HL-60 (cell line): ENCODE measurements at regions not wholly inside any gene's neighbourhood (a gene's known extent, or its start where the extent isn't known, plus 50 kb on each side); places are given as distances from the start of the nearest gene placed in this dataset.

ENCODE experiments used
- DNase-seq, 2 experiments: peaks; one replicate each; pipeline ENCODE4 v3.0.0-alpha.2; 2010 to 2020; ENCODE audit warnings: low read depth in 1 of 2, low spot score in 1 of 2
- H3K27ac ChIP-seq: fragments of 250-450 bp; sonication (Bioruptor Pico); replicated peaks from 2 replicates; pipeline ENCODE4 v1.5.1; 2020; ENCODE audit warnings: mild to moderate bottlenecking, moderate library complexity
- H3K27me3 ChIP-seq: fragments of 250-450 bp; sonication (Bioruptor Pico); 2 replicates; pipeline ENCODE4 v1.5.1; 2021; ENCODE audit warnings: mild to moderate bottlenecking, moderate library complexity; ENCODE audit not compliant: insufficient read depth, poor library complexity, severe bottlenecking
- H3K4me3 ChIP-seq: replicated peaks from 2 replicates; pipeline ENCODE4 v1.5.1; 2011; ENCODE audit warnings: mild to moderate bottlenecking, control low read depth, low read length; ENCODE audit not compliant: insufficient read depth
- CTCF ChIP-seq: IDR thresholded peaks from one replicate; pipeline ENCODE4 v1.5.1; 2011; ENCODE audit warnings: low read length, control low read depth, inconsistent platforms; ENCODE audit not compliant: insufficient read depth
- GABPA ChIP-seq: IDR thresholded peaks from 2 replicates; pipeline ENCODE4 v1.6.1; 2012; ENCODE audit warnings: low read depth
- POLR2AphosphoS5 ChIP-seq: IDR thresholded peaks from 2 replicates; pipeline ENCODE4 v1.6.1; 2012; ENCODE audit warnings: low read depth
- REST ChIP-seq: IDR thresholded peaks from 2 replicates; pipeline ENCODE4 v1.6.1; 2012; ENCODE audit warnings: low read depth; ENCODE audit not compliant: insufficient replicate concordance
- SPI1 ChIP-seq: IDR thresholded peaks from 2 replicates; pipeline ENCODE4 v1.6.1; 2012; ENCODE audit warnings: low read depth, mild to moderate bottlenecking, borderline replicate concordance

GRCh38 chr10:105925045-105925785, 1239.3 kb downstream of the SORCS1 start:
- TF ChIP-seq REST = no peak
- no peak for TF ChIP-seq SPI1
- no peak for TF ChIP-seq POLR2AphosphoS5
- no peak for TF ChIP-seq CTCF
- TF ChIP-seq GABPA = no peak
- Histone ChIP-seq H3K27me3 (no peaks in the 10 kb centered on the region), H3K27ac (no peak overlapping the region), H3K4me3 (no peak overlapping the region)
- DNase-seq = no peak

GRCh38 chr10:105921348-105921747, 1243.2 kb downstream of the SORCS1 start:
- no peak overlapping the region for H3K27ac ChIP-seq
- no peak for DNase-seq
- H3K27me3 ChIP-seq = no peaks in the 10 kb centered on the region
- TF ChIP-seq POLR2AphosphoS5 (no peak), GABPA (no peak), REST (no peak), CTCF (no peak), SPI1 (no peak)
- H3K4me3 ChIP-seq = no peak overlapping the region

GRCh38 chr10:105914432-105914831, 1250.1 kb downstream of the SORCS1 start:
- TF ChIP-seq CTCF (no peak), SPI1 (no peak), GABPA (no peak), POLR2AphosphoS5 (no peak), REST (no peak)
- Histone ChIP-seq H3K27me3 (no peaks in the 10 kb centered on the region), H3K27ac (no peak overlapping the region), H3K4me3 (no peak overlapping the region)
- no peak for DNase-seq
